GM12878 (cell line): ENCODE measurements at regions not wholly inside any gene's neighbourhood (a gene's known extent, or its start where the extent isn't known, plus 50 kb on each side); places are given as distances from the start of the nearest gene placed in this dataset.

Source experiments
- ATF7 ChIP-seq: fragments of 450-650 bp; IDR thresholded peaks from 2 replicates; pipeline ENCODE4 v1.6.1; 2016; ENCODE audit warnings: low read depth, mild to moderate bottlenecking
- BCL11A ChIP-seq: IDR thresholded peaks from 2 replicates; pipeline ENCODE4 v1.6.1; 2011; ENCODE audit warnings: low read depth, low read length
- CEBPB ChIP-seq, 2 experiments: fragments of 150-350 bp in 1 of 2; IDR thresholded peaks; 2 replicates each; pipeline ENCODE4 v1.6.1; 2012 to 2014; ENCODE audit warnings: low read depth in 2 of 2, low read length in 2 of 2, borderline replicate concordance in 1 of 2, inconsistent platforms in 1 of 2
- CHD4 ChIP-seq: fragments of 200-600 bp; sonication (generic); IDR thresholded peaks from 2 replicates; pipeline ENCODE4 v1.6.1; 2016; ENCODE audit warnings: mild to moderate bottlenecking
- DPF2 ChIP-seq: fragments of 450-650 bp; IDR thresholded peaks from 2 replicates; pipeline ENCODE4 v1.6.1; 2017; ENCODE audit warnings: mild to moderate bottlenecking
- ESRRA ChIP-seq: IDR thresholded peaks from 2 replicates; pipeline ENCODE4 v1.6.1; 2012; ENCODE audit warnings: mild to moderate bottlenecking, low read length, improper control_type of control experiment
- HCFC1 ChIP-seq: fragments of 150-350 bp; IDR thresholded peaks from 2 replicates; pipeline ENCODE4 v1.6.1; 2014; ENCODE audit warnings: low read length
- HDAC6 ChIP-seq: fragments of 200-600 bp; sonication (generic); IDR thresholded peaks from one replicate; pipeline ENCODE4 v1.8.0; 2017; ENCODE audit warnings: antibody characterized with exemption; ENCODE audit not compliant: unreplicated experiment
- IRF4 ChIP-seq: IDR thresholded peaks from 2 replicates; pipeline ENCODE4 v1.6.1; 2011; ENCODE audit warnings: low read depth, low read length
- LARP7 ChIP-seq: fragments of 450-650 bp; IDR thresholded peaks from 2 replicates; pipeline ENCODE4 v1.6.1; 2017; ENCODE audit warnings: mild to moderate bottlenecking
- MXI1 ChIP-seq: fragments of 150-350 bp; IDR thresholded peaks from 2 replicates; pipeline ENCODE4 v1.6.1; 2011; ENCODE audit warnings: low read depth, mild to moderate bottlenecking, inconsistent platforms, low read length, improper control_type of control experiment
- MYB ChIP-seq: fragments of 150-350 bp; IDR thresholded peaks from 2 replicates; pipeline ENCODE4 v1.6.1; 2014; ENCODE audit warnings: mild to moderate bottlenecking, low read depth, low read length, borderline replicate concordance
- NFIC ChIP-seq: IDR thresholded peaks from 2 replicates; pipeline ENCODE4 v1.6.1; 2012; ENCODE audit warnings: low read depth, mild to moderate bottlenecking, inconsistent platforms, low read length, moderate library complexity
- RAD51 ChIP-seq: fragments of 450-650 bp; IDR thresholded peaks from 2 replicates; pipeline ENCODE4 v1.6.1; 2016; ENCODE audit warnings: moderate library complexity, mild to moderate bottlenecking, inconsistent platforms
- SMAD1 ChIP-seq: fragments of 450-650 bp; IDR thresholded peaks from 2 replicates; pipeline ENCODE4 v1.6.1; 2018; ENCODE audit warnings: mild to moderate bottlenecking, low read depth; ENCODE audit not compliant: partially characterized antibody
- SMC3 ChIP-seq: IDR thresholded peaks from 2 replicates; pipeline ENCODE4 v1.6.1; 2011; ENCODE audit warnings: low read length, improper control_type of control experiment, borderline replicate concordance
- SPI1 ChIP-seq: IDR thresholded peaks from 2 replicates; pipeline ENCODE4 v1.6.1; 2011; ENCODE audit warnings: low read depth, mild to moderate bottlenecking, low read length, moderate library complexity, borderline replicate concordance; ENCODE audit not compliant: insufficient read depth
- SREBF1 ChIP-seq: IDR thresholded peaks from 2 replicates; pipeline ENCODE4 v1.6.1; 2012; ENCODE audit warnings: mild to moderate bottlenecking, low read length
- SUPT20H ChIP-seq: IDR thresholded peaks from 2 replicates; pipeline ENCODE4 v1.6.1; 2011; ENCODE audit warnings: low read depth, mild to moderate bottlenecking, low read length, moderate library complexity, borderline replicate concordance; ENCODE audit not compliant: control insufficient read depth
- SUZ12 ChIP-seq: fragments of 200-600 bp; sonication (generic); IDR thresholded peaks from one replicate; pipeline ENCODE4 v1.6.1; 2018; ENCODE audit warnings: antibody characterized with exemption, mild to moderate bottlenecking; ENCODE audit not compliant: unreplicated experiment
- ZZZ3 ChIP-seq: IDR thresholded peaks from 2 replicates; pipeline ENCODE4 v1.6.1; 2011; ENCODE audit warnings: low read depth; ENCODE audit not compliant: control insufficient read depth, insufficient read length
- TF ChIP-seq, protein P1 (sequence below): fragments of 450-650 bp; formaldehyde crosslinking; IDR thresholded peaks from 2 replicates; pipeline ENCODE4 v1.5.0; 2022; ENCODE audit warnings: mild to moderate bottlenecking, missing genetic modification characterization
- TF ChIP-seq, protein P2 (sequence below): IDR thresholded peaks from 2 replicates; pipeline ENCODE4 v1.6.1; 2012; ENCODE audit warnings: low read depth, low read length, improper control_type of control experiment
- TF ChIP-seq, protein P3 (sequence below): fragments of 450-650 bp; IDR thresholded peaks from 2 replicates; pipeline ENCODE4 v1.6.1; 2017; ENCODE audit warnings: mild to moderate bottlenecking, moderate library complexity

DNA sequence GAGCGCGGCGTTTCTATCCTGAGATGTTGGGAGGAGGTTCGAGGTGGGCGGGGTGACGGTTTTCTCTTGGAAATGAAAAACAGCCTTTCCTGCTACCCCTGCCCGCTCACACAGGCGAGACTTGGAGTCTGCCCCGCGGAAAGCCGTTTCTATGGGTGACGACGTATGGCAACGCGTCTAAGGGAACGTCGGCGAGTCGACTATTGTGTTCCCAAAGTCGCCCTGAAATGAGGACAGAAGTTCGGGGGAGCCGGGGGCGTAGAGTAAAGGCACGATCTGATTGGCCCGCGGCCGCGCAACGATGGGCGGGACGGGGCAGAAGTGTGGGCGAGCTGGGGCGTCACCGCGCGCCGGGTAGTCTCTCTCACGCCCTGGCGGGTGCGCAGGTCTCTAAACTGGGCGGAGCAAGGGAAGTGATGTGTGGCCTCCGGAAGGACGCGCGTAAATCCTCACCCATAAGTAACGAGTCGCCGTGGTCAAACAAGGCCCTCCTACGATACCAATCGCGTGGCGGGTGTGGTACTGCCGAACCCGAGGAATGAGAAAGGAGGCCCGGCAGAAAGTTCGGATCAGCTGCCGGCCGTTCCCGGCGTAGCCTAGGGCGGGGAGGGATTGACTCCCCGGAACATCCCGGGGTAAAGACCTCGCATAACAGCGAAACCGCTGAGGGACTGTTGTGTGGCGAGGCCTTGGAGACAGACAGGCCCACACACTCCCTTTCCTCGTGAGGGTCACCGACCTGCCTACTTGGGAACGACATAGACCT, 89.6 kb downstream of the FAM161A start (continued):
- TF ChIP-seq, protein P1, sequence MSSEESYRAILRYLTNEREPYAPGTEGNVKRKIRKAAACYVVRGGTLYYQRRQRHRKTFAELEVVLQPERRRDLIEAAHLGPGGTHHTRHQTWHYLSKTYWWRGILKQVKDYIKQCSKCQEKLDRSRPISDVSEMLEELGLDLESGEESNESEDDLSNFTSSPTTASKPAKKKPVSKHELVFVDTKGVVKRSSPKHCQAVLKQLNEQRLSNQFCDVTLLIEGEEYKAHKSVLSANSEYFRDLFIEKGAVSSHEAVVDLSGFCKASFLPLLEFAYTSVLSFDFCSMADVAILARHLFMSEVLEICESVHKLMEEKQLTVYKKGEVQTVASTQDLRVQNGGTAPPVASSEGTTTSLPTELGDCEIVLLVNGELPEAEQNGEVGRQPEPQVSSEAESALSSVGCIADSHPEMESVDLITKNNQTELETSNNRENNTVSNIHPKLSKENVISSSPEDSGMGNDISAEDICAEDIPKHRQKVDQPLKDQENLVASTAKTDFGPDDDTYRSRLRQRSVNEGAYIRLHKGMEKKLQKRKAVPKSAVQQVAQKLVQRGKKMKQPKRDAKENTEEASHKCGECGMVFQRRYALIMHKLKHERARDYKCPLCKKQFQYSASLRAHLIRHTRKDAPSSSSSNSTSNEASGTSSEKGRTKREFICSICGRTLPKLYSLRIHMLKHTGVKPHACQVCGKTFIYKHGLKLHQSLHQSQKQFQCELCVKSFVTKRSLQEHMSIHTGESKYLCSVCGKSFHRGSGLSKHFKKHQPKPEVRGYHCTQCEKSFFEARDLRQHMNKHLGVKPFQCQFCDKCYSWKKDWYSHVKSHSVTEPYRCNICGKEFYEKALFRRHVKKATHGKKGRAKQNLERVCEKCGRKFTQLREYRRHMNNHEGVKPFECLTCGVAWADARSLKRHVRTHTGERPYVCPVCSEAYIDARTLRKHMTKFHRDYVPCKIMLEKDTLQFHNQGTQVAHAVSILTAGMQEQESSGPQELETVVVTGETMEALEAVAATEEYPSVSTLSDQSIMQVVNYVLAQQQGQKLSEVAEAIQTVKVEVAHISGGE (CRISPR knock-in tag), result peak; percentile 63
- TF ChIP-seq MXI1 (peak; percentile 68; the same call in 1 of the 2 replicates), HDAC6 (peak; percentile 41), ZZZ3 (no peak), SUPT20H (no peak), HCFC1 (peak; percentile 67), CEBPB (IDR thresholded peaks at IDR 0.05; ENCODE audit: borderline replicate concordance in 1 of 2, low read depth in 2 of 2, low read length in 2 of 2) (no peak), ATF7 (peak; percentile 81), SPI1 (peak; percentile 41; the same call in 1 of the 2 replicates), SUZ12 (no peak), SREBF1 (no peak), SMC3 (no peak; the same call in 1 of the 2 replicates), CHD4 (no peak), MYB (no peak), IRF4 (no peak), DPF2 (peak; percentile 56; the same call in 1 of the 2 replicates), RAD51 (no peak), SMAD1 (peak; percentile 58), BCL11A (no peak), NFIC (0 out of 2 replicates have a peak, but pooled peaks have one; percentile 13), LARP7 (peak; percentile 20; the same call in 1 of the 2 replicates), ESRRA (no peak)
- TF ChIP-seq, protein P2, sequence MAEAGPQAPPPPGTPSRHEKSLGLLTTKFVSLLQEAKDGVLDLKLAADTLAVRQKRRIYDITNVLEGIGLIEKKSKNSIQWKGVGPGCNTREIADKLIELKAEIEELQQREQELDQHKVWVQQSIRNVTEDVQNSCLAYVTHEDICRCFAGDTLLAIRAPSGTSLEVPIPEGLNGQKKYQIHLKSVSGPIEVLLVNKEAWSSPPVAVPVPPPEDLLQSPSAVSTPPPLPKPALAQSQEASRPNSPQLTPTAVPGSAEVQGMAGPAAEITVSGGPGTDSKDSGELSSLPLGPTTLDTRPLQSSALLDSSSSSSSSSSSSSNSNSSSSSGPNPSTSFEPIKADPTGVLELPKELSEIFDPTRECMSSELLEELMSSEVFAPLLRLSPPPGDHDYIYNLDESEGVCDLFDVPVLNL, result no peak
- TF ChIP-seq, protein P3, sequence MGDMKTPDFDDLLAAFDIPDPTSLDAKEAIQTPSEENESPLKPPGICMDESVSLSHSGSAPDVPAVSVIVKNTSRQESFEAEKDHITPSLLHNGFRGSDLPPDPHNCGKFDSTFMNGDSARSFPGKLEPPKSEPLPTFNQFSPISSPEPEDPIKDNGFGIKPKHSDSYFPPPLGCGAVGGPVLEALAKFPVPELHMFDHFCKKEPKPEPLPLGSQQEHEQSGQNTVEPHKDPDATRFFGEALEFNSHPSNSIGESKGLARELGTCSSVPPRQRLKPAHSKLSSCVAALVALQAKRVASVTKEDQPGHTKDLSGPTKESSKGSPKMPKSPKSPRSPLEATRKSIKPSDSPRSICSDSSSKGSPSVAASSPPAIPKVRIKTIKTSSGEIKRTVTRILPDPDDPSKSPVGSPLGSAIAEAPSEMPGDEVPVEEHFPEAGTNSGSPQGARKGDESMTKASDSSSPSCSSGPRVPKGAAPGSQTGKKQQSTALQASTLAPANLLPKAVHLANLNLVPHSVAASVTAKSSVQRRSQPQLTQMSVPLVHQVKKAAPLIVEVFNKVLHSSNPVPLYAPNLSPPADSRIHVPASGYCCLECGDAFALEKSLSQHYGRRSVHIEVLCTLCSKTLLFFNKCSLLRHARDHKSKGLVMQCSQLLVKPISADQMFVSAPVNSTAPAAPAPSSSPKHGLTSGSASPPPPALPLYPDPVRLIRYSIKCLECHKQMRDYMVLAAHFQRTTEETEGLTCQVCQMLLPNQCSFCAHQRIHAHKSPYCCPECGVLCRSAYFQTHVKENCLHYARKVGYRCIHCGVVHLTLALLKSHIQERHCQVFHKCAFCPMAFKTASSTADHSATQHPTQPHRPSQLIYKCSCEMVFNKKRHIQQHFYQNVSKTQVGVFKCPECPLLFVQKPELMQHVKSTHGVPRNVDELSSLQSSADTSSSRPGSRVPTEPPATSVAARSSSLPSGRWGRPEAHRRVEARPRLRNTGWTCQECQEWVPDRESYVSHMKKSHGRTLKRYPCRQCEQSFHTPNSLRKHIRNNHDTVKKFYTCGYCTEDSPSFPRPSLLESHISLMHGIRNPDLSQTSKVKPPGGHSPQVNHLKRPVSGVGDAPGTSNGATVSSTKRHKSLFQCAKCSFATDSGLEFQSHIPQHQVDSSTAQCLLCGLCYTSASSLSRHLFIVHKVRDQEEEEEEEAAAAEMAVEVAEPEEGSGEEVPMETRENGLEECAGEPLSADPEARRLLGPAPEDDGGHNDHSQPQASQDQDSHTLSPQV, result no peak
